ENCODE measurements at regions not wholly inside any gene's neighbourhood (a gene's known extent, or its start where the extent isn't known, plus 50 kb on each side); places are given as distances from the start of the nearest gene placed in this dataset.

DNA sequence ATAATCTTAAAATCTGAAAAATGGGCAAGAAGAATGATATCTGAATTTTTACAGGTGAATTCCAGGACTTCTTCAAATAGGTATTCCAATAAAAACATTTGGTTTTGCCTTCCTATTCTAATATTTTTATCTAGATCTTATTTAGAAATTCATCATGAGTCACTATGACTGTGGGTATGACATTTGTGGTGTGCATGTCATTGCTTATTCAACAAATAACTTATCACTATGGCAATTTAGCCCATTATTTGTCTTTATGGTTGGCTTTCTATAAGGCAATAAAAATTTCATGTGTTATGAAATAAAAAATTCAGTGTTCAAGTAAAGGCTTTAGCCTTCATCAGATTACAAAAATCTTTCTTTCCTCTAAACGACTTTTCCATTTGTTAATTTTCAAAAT, 1139.6 kb upstream of the NUDT12 start:
- TF ChIP-seq RAD21 (IDR thresholded peaks at IDR 0.05; ENCODE audit: low read depth) (no peak), YY1 (IDR thresholded peaks at IDR 0.05; ENCODE audit: low read depth) (no peak), EP300 (IDR thresholded peaks at IDR 0.05; ENCODE audit: borderline replicate concordance) (no peak), TAF1 (IDR thresholded peaks at IDR 0.05; ENCODE audit: low read depth) (no peak), FOXM1 (IDR thresholded peaks at IDR 0.05; ENCODE audit: borderline replicate concordance, low read depth) (no peak), EGR1 (IDR thresholded peaks at IDR 0.05) (no peak), NFIC (IDR thresholded peaks at IDR 0.05) (no peak)
- TF ChIP-seq, protein P1, sequence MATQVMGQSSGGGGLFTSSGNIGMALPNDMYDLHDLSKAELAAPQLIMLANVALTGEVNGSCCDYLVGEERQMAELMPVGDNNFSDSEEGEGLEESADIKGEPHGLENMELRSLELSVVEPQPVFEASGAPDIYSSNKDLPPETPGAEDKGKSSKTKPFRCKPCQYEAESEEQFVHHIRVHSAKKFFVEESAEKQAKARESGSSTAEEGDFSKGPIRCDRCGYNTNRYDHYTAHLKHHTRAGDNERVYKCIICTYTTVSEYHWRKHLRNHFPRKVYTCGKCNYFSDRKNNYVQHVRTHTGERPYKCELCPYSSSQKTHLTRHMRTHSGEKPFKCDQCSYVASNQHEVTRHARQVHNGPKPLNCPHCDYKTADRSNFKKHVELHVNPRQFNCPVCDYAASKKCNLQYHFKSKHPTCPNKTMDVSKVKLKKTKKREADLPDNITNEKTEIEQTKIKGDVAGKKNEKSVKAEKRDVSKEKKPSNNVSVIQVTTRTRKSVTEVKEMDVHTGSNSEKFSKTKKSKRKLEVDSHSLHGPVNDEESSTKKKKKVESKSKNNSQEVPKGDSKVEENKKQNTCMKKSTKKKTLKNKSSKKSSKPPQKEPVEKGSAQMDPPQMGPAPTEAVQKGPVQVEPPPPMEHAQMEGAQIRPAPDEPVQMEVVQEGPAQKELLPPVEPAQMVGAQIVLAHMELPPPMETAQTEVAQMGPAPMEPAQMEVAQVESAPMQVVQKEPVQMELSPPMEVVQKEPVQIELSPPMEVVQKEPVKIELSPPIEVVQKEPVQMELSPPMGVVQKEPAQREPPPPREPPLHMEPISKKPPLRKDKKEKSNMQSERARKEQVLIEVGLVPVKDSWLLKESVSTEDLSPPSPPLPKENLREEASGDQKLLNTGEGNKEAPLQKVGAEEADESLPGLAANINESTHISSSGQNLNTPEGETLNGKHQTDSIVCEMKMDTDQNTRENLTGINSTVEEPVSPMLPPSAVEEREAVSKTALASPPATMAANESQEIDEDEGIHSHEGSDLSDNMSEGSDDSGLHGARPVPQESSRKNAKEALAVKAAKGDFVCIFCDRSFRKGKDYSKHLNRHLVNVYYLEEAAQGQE (IDR thresholded peaks at IDR 0.05; ENCODE audit: low read depth) = no peak
- TF ChIP-seq, protein P2, sequence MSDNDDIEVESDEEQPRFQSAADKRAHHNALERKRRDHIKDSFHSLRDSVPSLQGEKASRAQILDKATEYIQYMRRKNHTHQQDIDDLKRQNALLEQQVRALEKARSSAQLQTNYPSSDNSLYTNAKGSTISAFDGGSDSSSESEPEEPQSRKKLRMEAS (IDR thresholded peaks at IDR 0.05) = no peak
